ENCODE measurements at regions not wholly inside any gene's neighbourhood (a gene's known extent, or its start where the extent isn't known, plus 50 kb on each side); places are given as distances from the start of the nearest gene placed in this dataset.

GRCh38 chrX:7218321-7219152 is 70.6 kb upstream of the PUDP start:
- no peak for DNase-seq (ENCODE audit: low spot score)

DNA sequence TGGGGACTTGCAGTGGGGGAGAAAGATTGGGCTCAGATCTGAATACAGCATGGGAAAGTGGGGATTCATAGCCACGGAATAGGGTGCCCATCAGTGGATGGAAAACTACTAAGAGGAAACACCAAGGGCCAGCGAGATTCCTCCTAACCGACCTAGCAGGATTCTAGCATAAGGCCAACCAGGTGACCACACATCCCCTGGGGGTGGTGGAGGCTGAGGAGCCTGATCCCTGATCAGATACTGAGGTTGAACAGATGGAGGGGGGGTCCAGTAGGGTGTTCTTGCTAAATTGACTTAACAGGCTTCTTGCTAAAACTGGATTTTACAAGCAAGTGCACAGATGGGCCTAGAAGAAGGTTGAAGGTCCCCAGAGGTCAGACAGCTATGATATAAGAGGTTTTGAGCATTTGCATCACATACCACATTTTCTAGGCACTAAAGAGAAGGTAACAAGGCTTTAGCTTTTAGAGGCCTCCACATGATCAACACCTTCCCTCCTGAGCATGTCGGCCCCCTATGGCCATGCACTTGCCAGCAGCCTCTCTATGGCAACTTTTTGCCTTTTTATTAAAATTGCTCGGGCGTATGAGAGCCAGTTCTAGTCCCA is 69.1 kb upstream of the PUDP start:
- DNase-seq (ENCODE audit: low spot score), result no peak

GRCh38 chrX:7215842-7216241 is 67.9 kb upstream of the PUDP start:
- DNase-seq (ENCODE audit: low spot score), result no peak

DNA sequence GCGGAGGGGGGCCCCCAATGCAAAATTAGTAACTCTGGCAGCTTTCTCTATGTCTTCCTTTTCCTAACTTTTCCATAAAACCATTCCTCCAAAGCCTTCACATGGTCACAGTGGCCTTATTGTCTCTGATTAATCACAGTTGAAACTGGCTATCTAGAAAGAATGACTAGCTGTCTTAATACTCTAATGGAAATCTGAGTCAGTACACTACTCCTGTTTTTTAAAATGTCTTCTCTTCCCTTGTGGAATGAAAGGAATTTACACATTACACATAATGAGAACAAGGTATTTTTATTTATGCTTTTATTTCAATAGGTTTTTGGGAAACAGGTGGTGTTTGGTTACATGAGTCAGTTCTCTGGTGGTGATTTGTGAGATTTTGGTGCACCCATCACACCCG is 66.3 kb upstream of the PUDP start:
- DNase-seq (ENCODE audit: low spot score), result no peak

DNA sequence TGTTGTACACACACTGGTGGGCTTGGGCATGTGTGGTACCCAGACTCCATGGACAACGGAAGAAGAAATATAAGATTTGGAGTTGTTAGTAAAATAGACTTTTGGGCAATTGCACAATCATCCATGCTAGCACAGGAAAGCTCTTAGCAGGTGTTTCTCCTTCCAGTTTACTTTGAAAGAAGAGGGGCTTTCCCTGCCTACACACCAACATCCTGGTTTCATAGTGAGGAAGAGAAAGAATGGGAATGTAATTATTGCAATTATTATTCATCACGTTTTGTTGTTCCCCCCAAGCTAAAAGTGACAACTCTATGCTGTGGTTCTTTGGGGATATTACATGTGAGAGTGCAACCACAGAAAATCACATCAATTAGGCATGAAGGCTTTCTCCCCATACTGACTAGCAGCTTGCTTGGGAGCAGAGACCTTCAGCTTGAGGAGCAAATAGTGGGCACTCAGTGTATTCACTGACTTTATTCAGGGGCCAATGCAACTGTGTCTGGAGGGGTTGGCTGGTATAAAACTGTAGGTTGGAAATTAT is 57.2 kb upstream of the PUDP start:
- no peak for DNase-seq (ENCODE audit: low spot score)

DNA sequence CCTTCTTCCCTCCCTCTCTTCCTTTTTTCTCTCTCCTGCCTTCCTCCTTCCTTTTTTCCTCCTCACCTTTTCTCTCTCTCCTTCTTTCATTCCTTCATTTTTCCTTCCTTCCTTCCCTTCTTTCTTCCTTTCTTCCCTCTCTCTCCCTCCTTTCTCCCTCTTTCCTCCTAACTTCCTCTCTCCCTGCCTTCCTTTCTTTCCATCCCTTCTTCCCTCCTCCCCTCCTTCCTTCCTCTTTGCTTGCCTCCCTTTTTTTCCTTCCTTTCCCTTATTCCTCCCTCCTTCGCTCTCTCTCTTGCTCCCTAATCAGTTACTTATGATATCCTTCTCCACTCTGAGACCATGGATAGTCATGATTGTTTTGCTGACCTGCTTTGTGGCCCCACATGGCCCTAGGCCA is 56.7 kb upstream of the PUDP start:
- DNase-seq (ENCODE audit: low spot score), result no peak

- no peak for DNase-seq (ENCODE audit: low spot score)
Observed at GRCh38 chrX:7202206-7202605, 54.3 kb upstream of the PUDP start.

GRCh38 chrX:7201496-7201895 is 53.5 kb upstream of the PUDP start:
- no peak for DNase-seq (ENCODE audit: low spot score)

DNA sequence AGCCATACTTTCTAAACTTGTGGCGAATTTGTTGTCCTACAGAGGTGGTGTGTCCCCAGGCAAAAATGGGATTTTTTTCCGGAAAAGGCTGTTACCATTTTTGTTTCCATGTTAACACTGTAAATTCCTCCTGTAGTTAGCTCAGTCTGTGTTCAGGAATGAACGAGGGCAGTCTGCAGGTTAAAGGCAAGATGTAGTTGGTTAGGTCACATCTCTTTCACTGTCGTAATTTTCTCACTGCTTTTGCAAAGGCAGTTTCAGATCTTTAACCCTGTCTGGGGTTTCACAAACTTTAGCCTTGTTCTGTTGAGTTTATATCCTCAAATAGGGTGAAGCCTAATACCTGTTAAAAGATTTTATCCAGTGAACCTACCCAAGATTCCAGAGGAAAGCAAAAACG is 50.5 kb upstream of the PUDP start:
- no peak for DNase-seq (ENCODE audit: low spot score)
